Stimulated activated CD8-positive, alpha-beta memory T cell treated with anti-CD3 and anti-CD28 coated beads, Interleukin-2, amount 100 ng/mL, for 1 hour (primary cell): ENCODE measurements at regions not wholly inside any gene's neighbourhood (a gene's known extent, or its start where the extent isn't known, plus 50 kb on each side); places are given as distances from the start of the nearest gene placed in this dataset.

Experiments used
- DNase-seq, 2 donors: peaks; one replicate each; pipeline ENCODE4 v3.0.0-alpha.2; 2020; ENCODE audit warnings: low read depth in 2 of 2

GRCh38 chr17:72545766-72546165 is 424.9 kb downstream of the SOX9 start:
- no peak for DNase-seq

- no peak for DNase-seq
Observed at GRCh38 chr17:72553051-72553755, 432.4 kb downstream of the SOX9 start.

- DNase-seq = no peak
Observed at GRCh38 chr17:72554508-72554907, 433.7 kb downstream of the SOX9 start.

- no peak for DNase-seq
Observed at GRCh38 chr17:72555052-72555451, 434.2 kb downstream of the SOX9 start.

- peak in 1 of 2 donors; percentile 28 for DNase-seq
Observed at GRCh38 chr17:72556944-72557826, 436.4 kb downstream of the SOX9 start.

GRCh38 chr17:72558971-72559476 is 438.2 kb downstream of the SOX9 start:
- no peak for DNase-seq

- peak in 1 of 2 donors; percentile 7 for DNase-seq
Observed at GRCh38 chr17:72560303-72561247, 439.8 kb downstream of the SOX9 start.

GRCh38 chr17:72561266-72561665 is 440.4 kb downstream of the SOX9 start:
- DNase-seq = no peak

GRCh38 chr17:72561680-72562079 is 440.9 kb downstream of the SOX9 start:
- no peak for DNase-seq

- no peak for DNase-seq
Observed at GRCh38 chr17:72562615-72563188, 441.9 kb downstream of the SOX9 start.

- no peak for DNase-seq
Observed at GRCh38 chr17:72563952-72564351, 443.1 kb downstream of the SOX9 start.

GRCh38 chr17:72565006-72565405 is 444.2 kb downstream of the SOX9 start:
- DNase-seq = no peak

- DNase-seq = no peak
Observed at GRCh38 chr17:72565758-72566157, 444.9 kb downstream of the SOX9 start.

GRCh38 chr17:72566671-72567484 is 446.1 kb downstream of the SOX9 start:
- DNase-seq = no peak

- no peak for DNase-seq
Observed at GRCh38 chr17:72567774-72568173, 447.0 kb downstream of the SOX9 start.

- DNase-seq = no peak
Observed at GRCh38 chr17:72569148-72569946, 448.5 kb downstream of the SOX9 start.

- no peak for DNase-seq
Observed at GRCh38 chr17:72571813-72572396, 451.1 kb downstream of the SOX9 start.

- DNase-seq = no peak
Observed at GRCh38 chr17:72572604-72573491, 452.0 kb downstream of the SOX9 start.
